ENCODE measurements at regions not wholly inside any gene's neighbourhood (a gene's known extent, or its start where the extent isn't known, plus 50 kb on each side); places are given as distances from the start of the nearest gene placed in this dataset.

DNA sequence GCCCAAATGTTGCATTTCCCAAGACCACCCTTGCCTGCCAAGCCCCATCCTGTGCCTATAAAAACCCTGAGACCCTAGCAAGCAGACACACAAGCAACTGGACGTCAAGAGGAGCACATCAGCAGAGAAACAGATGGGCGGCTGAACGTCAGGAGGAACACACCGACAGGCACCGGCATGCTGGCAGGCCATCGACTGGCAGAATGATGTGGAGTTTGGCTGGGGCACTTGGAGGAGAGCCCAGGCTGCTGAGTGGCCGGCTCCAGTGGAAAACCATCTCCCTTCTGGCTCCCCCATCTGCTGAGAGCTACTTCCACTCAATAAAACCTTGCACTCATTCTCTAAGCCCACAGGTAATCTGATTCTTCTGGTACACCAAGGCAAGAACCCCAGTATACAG, 130.1 kb downstream of the SLC41A2 start:
- no peak for TF ChIP-seq GABPA (IDR thresholded peaks at IDR 0.05; ENCODE audit: low read depth)
- TF ChIP-seq, protein P1, sequence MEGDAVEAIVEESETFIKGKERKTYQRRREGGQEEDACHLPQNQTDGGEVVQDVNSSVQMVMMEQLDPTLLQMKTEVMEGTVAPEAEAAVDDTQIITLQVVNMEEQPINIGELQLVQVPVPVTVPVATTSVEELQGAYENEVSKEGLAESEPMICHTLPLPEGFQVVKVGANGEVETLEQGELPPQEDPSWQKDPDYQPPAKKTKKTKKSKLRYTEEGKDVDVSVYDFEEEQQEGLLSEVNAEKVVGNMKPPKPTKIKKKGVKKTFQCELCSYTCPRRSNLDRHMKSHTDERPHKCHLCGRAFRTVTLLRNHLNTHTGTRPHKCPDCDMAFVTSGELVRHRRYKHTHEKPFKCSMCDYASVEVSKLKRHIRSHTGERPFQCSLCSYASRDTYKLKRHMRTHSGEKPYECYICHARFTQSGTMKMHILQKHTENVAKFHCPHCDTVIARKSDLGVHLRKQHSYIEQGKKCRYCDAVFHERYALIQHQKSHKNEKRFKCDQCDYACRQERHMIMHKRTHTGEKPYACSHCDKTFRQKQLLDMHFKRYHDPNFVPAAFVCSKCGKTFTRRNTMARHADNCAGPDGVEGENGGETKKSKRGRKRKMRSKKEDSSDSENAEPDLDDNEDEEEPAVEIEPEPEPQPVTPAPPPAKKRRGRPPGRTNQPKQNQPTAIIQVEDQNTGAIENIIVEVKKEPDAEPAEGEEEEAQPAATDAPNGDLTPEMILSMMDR (IDR thresholded peaks at IDR 0.05; ENCODE audit: insufficient read depth, low read length) = no peak
- TF ChIP-seq, protein P2, sequence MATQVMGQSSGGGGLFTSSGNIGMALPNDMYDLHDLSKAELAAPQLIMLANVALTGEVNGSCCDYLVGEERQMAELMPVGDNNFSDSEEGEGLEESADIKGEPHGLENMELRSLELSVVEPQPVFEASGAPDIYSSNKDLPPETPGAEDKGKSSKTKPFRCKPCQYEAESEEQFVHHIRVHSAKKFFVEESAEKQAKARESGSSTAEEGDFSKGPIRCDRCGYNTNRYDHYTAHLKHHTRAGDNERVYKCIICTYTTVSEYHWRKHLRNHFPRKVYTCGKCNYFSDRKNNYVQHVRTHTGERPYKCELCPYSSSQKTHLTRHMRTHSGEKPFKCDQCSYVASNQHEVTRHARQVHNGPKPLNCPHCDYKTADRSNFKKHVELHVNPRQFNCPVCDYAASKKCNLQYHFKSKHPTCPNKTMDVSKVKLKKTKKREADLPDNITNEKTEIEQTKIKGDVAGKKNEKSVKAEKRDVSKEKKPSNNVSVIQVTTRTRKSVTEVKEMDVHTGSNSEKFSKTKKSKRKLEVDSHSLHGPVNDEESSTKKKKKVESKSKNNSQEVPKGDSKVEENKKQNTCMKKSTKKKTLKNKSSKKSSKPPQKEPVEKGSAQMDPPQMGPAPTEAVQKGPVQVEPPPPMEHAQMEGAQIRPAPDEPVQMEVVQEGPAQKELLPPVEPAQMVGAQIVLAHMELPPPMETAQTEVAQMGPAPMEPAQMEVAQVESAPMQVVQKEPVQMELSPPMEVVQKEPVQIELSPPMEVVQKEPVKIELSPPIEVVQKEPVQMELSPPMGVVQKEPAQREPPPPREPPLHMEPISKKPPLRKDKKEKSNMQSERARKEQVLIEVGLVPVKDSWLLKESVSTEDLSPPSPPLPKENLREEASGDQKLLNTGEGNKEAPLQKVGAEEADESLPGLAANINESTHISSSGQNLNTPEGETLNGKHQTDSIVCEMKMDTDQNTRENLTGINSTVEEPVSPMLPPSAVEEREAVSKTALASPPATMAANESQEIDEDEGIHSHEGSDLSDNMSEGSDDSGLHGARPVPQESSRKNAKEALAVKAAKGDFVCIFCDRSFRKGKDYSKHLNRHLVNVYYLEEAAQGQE (IDR thresholded peaks at IDR 0.05; ENCODE audit: insufficient replicate concordance, low read depth) = no peak
